H1 (cell line): ENCODE measurements at regions not wholly inside any gene's neighbourhood (a gene's known extent, or its start where the extent isn't known, plus 50 kb on each side); places are given as distances from the start of the nearest gene placed in this dataset.

Source experiments
- CTCF ChIA-PET: fragments of 300-600 bp; sonication (Branson Sonifier 250); formaldehyde crosslinking; loops from one replicate; lab custom pipeline; 2021; ENCODE audit not compliant: partially characterized antibody; lab: Charles Lee
- POLR2A ChIA-PET: fragments of 300-600 bp; sonication (Branson Sonifier 250); formaldehyde crosslinking; loops from one replicate; lab custom pipeline; 2021; ENCODE audit warnings: inconsistent platforms; ENCODE audit not compliant: partially characterized antibody; lab: Charles Lee
- DNase-seq, 2 experiments: peaks; one replicate each; pipeline versions ENCODE4 v3.0.0 to v3.0.0-alpha.2; 2010 to 2022; ENCODE audit warnings: low spot score in 2 of 2, low read depth in 1 of 2, mixed read lengths in 1 of 2
- FAIRE-seq: peaks from 2 replicates; lab custom pipeline; 2011; peaks lifted over from hg19 to GRCh38; lab: Jason Lieb, UNC
- H2AFZ ChIP-seq: 2 replicates; pipeline ENCODE4 v1.8.1; 2012; ENCODE audit warnings: low read length, inconsistent platforms
- H2AK5ac ChIP-seq: 2 replicates; pipeline ENCODE4 v1.6.1; 2013; ENCODE audit warnings: low read depth, low read length
- H2BK120ac ChIP-seq: replicated peaks from 2 replicates; pipeline ENCODE3; 2013; ENCODE audit warnings: low read depth, low read length, inconsistent platforms
- H2BK12ac ChIP-seq: 2 replicates; pipeline ENCODE4 v1.6.1; 2013; ENCODE audit warnings: low read depth, low read length
- H2BK15ac ChIP-seq: 2 replicates; pipeline ENCODE4 v1.6.1; 2013; ENCODE audit warnings: low read length
- H2BK20ac ChIP-seq: 2 replicates; pipeline ENCODE4 v1.6.1; 2013; ENCODE audit warnings: low read length
- H2BK5ac ChIP-seq: 2 replicates; pipeline ENCODE4 v1.6.1; 2013; ENCODE audit warnings: low read depth, low read length
- H3K14ac ChIP-seq: 2 replicates; pipeline ENCODE4 v1.6.1; 2013; ENCODE audit warnings: inconsistent platforms; ENCODE audit not compliant: insufficient read length
- H3K18ac ChIP-seq: 2 replicates; pipeline ENCODE4 v1.6.1; 2013; ENCODE audit warnings: low read length; ENCODE audit errors: extremely low read depth
- H3K23ac ChIP-seq: 2 replicates; pipeline ENCODE4 v1.6.1; 2013; ENCODE audit warnings: inconsistent platforms; ENCODE audit not compliant: insufficient read length
- H3K23me2 ChIP-seq: 2 replicates; pipeline ENCODE4 v1.6.1; 2013; ENCODE audit warnings: low read depth, low read length
- H3K27ac ChIP-seq: 2 replicates; pipeline ENCODE4 v1.6.1; 2011; ENCODE audit warnings: low read depth, low read length, inconsistent platforms
- H3K27me3 ChIP-seq, 4 experiments: replicated peaks in 1 of 4; 1 replicate in 1 of 4; 2 replicates in 3 of 4; pipeline versions ENCODE4 v1.6.1 to v1.8.1; 2011 to 2013; ENCODE audit warnings: low read length in 3 of 4, mild to moderate bottlenecking in 3 of 4, inconsistent platforms in 2 of 4, mixed read lengths in 2 of 4, moderate library complexity in 1 of 4; ENCODE audit not compliant: control insufficient read depth in 3 of 4, insufficient read depth in 3 of 4; ENCODE audit errors: extremely low read depth in 1 of 4
- H3K36me3 ChIP-seq, 4 experiments: 2 replicates each; pipeline versions ENCODE4 v1.6.1 to v1.8.1; 2011 to 2013; ENCODE audit warnings: mild to moderate bottlenecking in 4 of 4, low read length in 3 of 4, moderate library complexity in 2 of 4, control low read depth in 1 of 4, inconsistent platforms in 1 of 4; ENCODE audit not compliant: insufficient read depth in 4 of 4, control insufficient read depth in 2 of 4
- H3K4ac ChIP-seq: replicated peaks from 2 replicates; pipeline ENCODE3; 2013; ENCODE audit warnings: low read length, low read depth, mixed read lengths, inconsistent platforms; ENCODE audit not compliant: insufficient read length
- H3K4me1 ChIP-seq, 4 experiments: replicated peaks in 1 of 4; 1 replicate in 1 of 4; 2 replicates in 3 of 4; pipeline versions ENCODE4 v1.6.1 to v1.8.1; 2011 to 2013; ENCODE audit warnings: low read length in 3 of 4, inconsistent platforms in 2 of 4, mixed read lengths in 1 of 4; ENCODE audit not compliant: insufficient read depth in 4 of 4, control insufficient read depth in 3 of 4
- H3K4me2 ChIP-seq, 2 experiments: 2 replicates each; pipeline versions ENCODE4 v1.6.1 to v1.8.1; 2011 to 2013; ENCODE audit warnings: low read depth in 2 of 2, low read length in 2 of 2, control low read depth in 1 of 2, inconsistent platforms in 1 of 2, mild to moderate bottlenecking in 1 of 2; ENCODE audit not compliant: insufficient read depth in 1 of 2
- H3K4me3 ChIP-seq, 4 experiments: fragments of 200-600, 300-600 bp in 1 of 4; sonication (generic), shearing (Covaris generic), sonication (Bioruptor Twin) in 1 of 4; 2 replicates each; pipeline versions ENCODE4 v1.5.1 to v1.8.1; 2011 to 2016; ENCODE audit warnings: low read length in 4 of 4, low read depth in 3 of 4, control low read depth in 2 of 4, inconsistent platforms in 2 of 4, mild to moderate bottlenecking in 2 of 4, mixed read lengths in 1 of 4, moderate library complexity in 1 of 4; ENCODE audit not compliant: insufficient read depth in 2 of 4; ENCODE audit errors: extremely low read depth in 1 of 4
- H3K56ac ChIP-seq: replicated peaks from 2 replicates; pipeline ENCODE3; 2013; ENCODE audit warnings: low read depth, mild to moderate bottlenecking, mixed read lengths, low read length, inconsistent platforms; ENCODE audit not compliant: insufficient read length
- H3K79me1 ChIP-seq: 2 replicates; pipeline ENCODE4 v1.6.1; 2013; ENCODE audit warnings: low read depth, low read length, control low read depth
- H3K79me2 ChIP-seq, 2 experiments: 2 replicates each; pipeline versions ENCODE4 v1.6.1 to v1.8.1; 2012 to 2013; ENCODE audit warnings: low read length in 2 of 2, mild to moderate bottlenecking in 2 of 2, inconsistent platforms in 1 of 2; ENCODE audit not compliant: insufficient read depth in 2 of 2, control insufficient read depth in 1 of 2
- H3K9ac ChIP-seq, 4 experiments: replicated peaks in 1 of 4; 1 replicate in 1 of 4; 2 replicates in 3 of 4; pipeline versions ENCODE4 v1.6.1 to v1.8.1; 2011 to 2013; ENCODE audit warnings: low read depth in 3 of 4, low read length in 3 of 4, control low read depth in 2 of 4, mild to moderate bottlenecking in 2 of 4, moderate library complexity in 2 of 4, inconsistent platforms in 1 of 4; ENCODE audit errors: extremely low read depth in 1 of 4
- H3K9me3 ChIP-seq, 2 experiments: 2 replicates each; pipeline versions ENCODE4 v1.6.1 to v1.8.1; 2012 to 2013; ENCODE audit warnings: mild to moderate bottlenecking in 2 of 2, moderate library complexity in 2 of 2, control low read depth in 1 of 2, inconsistent platforms in 1 of 2, low read depth in 1 of 2, low read length in 1 of 2, mixed read lengths in 1 of 2; ENCODE audit not compliant: insufficient read depth in 2 of 2
- H4K20me1 ChIP-seq, 2 experiments: replicated peaks in 1 of 2; 2 replicates each; pipeline versions ENCODE3 to v1.8.1; 2011 to 2013; ENCODE audit warnings: inconsistent platforms in 2 of 2, low read length in 2 of 2, mild to moderate bottlenecking in 1 of 2; ENCODE audit not compliant: insufficient read depth in 2 of 2, control insufficient read depth in 1 of 2
- H4K5ac ChIP-seq: 2 replicates; pipeline ENCODE4 v1.6.1; 2013; ENCODE audit warnings: low read length, low read depth, mixed read lengths, inconsistent platforms; ENCODE audit not compliant: insufficient read length
- H4K8ac ChIP-seq: 2 replicates; pipeline ENCODE4 v1.8.0; 2013; ENCODE audit warnings: mild to moderate bottlenecking, moderate library complexity, low read length, inconsistent platforms; ENCODE audit not compliant: insufficient read depth; ENCODE audit errors: extremely low read depth
- H4K91ac ChIP-seq: replicated peaks from 2 replicates; pipeline ENCODE3; 2013; ENCODE audit warnings: low read length, mixed read lengths, inconsistent platforms; ENCODE audit not compliant: insufficient read length
- ASH2L ChIP-seq: fragments of 200-600, 300-600 bp; sonication (generic); IDR thresholded peaks from one replicate; pipeline ENCODE4 v1.7.1; 2017; ENCODE audit warnings: low read length
- CTCF ChIP-seq, 3 experiments: IDR thresholded peaks; 1 replicate in 2 of 3; 2 replicates in 1 of 3; pipeline versions ENCODE4 v1.5.1 to v1.6.1; 2011; ENCODE audit warnings: low read length in 3 of 3, mild to moderate bottlenecking in 3 of 3, inconsistent platforms in 2 of 3, low read depth in 1 of 3, moderate library complexity in 1 of 3; ENCODE audit not compliant: insufficient read depth in 1 of 3; ENCODE audit errors: control extremely low read depth in 1 of 3
- RAD21 ChIP-seq, 2 experiments: IDR thresholded peaks in 1 of 2; conservative IDR thresholded peaks in 1 of 2; 2 replicates each; pipeline ENCODE4 v1.6.1; 2011; ENCODE audit warnings: low read depth in 2 of 2, low read length in 2 of 2, improper control_type of control experiment in 1 of 2, inconsistent platforms in 1 of 2, mild to moderate bottlenecking in 1 of 2, moderate library complexity in 1 of 2
- SP1 ChIP-seq: IDR thresholded peaks from 2 replicates; pipeline ENCODE4 v1.6.1; 2011; ENCODE audit warnings: low read depth, low read length
- WGBS, 2 experiments: shearing (Covaris generic) in 1 of 2; methylation state at CpG; one replicate each; pipeline versions ENCODE4 v1.1.6 to v1.1.7; 2013 to 2015; ENCODE audit warnings: low lambda C conversion rate in 2 of 2, mixed read lengths in 2 of 2, inconsistent platforms in 1 of 2, low coverage in 1 of 2, missing lambda C conversion rate in 1 of 2; ENCODE audit not compliant: insufficient replicate concordance in 2 of 2, insufficient coverage in 1 of 2, insufficient read length in 1 of 2; ENCODE audit errors: extremely low coverage in 1 of 2, missing lambda C conversion rate in 1 of 2; 5-methylcytosine and 5-hydroxymethylcytosine counted together

GRCh38 chr1:29876902-29877301 is 640.6 kb downstream of the PTPRU start:
- DNase-seq (peak; percentile 17 to 67), FAIRE-seq (no peak)
- no peaks in the 10 kb centered on the region for H4K20me1 ChIP-seq
- no peak overlapping the region for H2BK5ac ChIP-seq
- H3K4me3 ChIP-seq, result no peak overlapping the region
- no peak overlapping the region for H2AK5ac ChIP-seq
- H3K9me3 ChIP-seq, result no peaks in the 10 kb centered on the region
- no peak overlapping the region for H4K8ac ChIP-seq
- no peak overlapping the region for H3K4ac ChIP-seq
- whole genome bisulfite sequencing, 2 experiments, result 73% methylated on average over 8 of the region's 8 CpGs; no CpG with 5 or more reads in 1 of the 2 experiments
- no peak overlapping the region for H3K9ac ChIP-seq
- H3K27me3 ChIP-seq, result no peaks in the 10 kb centered on the region
- 0 out of 2 replicates have a peak overlapping the region, but pooled peaks have one; percentile 7 for H2BK12ac ChIP-seq
- H2AFZ ChIP-seq, result no peak overlapping the region
- H3K79me1 ChIP-seq, result no peaks in the 10 kb centered on the region
- H3K27ac ChIP-seq, result no peak overlapping the region
- no peak overlapping the region for H2BK20ac ChIP-seq
- ChIA-PET CTCF (interaction anchor here (0.7 to 1.6 kb wide), 12 partner anchors 24 to 228 kb away, joined by 3 to 7 read pairs (median 4); no protein-coding TSS in a partner anchor), POLR2A (no interaction called here)
- no peak overlapping the region; a peak in 1 of 4 replicates for H3K4me2 ChIP-seq
- H2BK120ac ChIP-seq, result no peak overlapping the region
- no peaks in the 10 kb centered on the region for H3K23me2 ChIP-seq
- no peak overlapping the region for H4K91ac ChIP-seq
- no peak overlapping the region for H3K18ac ChIP-seq
- H3K36me3 ChIP-seq, result no peaks in the 10 kb centered on the region
- H3K14ac ChIP-seq, result no peak overlapping the region
- H3K56ac ChIP-seq, result no peak overlapping the region
- no peak overlapping the region for H2BK15ac ChIP-seq
- no peak overlapping the region for H4K5ac ChIP-seq
- TF ChIP-seq SP1 (0 out of 2 replicates have a peak, but pooled peaks have one; percentile 18), CTCF (IDR thresholded peaks at IDR 0.05; ENCODE audit: control extremely low read depth in 1 of 3, insufficient read depth in 1 of 3, low read depth in 1 of 3, low read length in 3 of 3) (peak; percentile 50 to 67 (median 52)), ASH2L (no peak), RAD21 (IDR thresholded peaks at IDR 0.05 in 1 of 2, conservative IDR thresholded peaks at IDR 0.05 in 1 of 2; ENCODE audit: low read depth in 2 of 2, low read length in 2 of 2) (peak; percentile 72 to 77)
- H3K23ac ChIP-seq, result no peak overlapping the region
- H3K4me1 ChIP-seq, result peaks cover 2 to 5% (median 4%) of the 10 kb centered on the region in 4 experiments
- H3K79me2 ChIP-seq, result no peaks in the 10 kb centered on the region
